Esophagus squamous epithelium (tissue), 4 donors: ENCODE measurements at regions not wholly inside any gene's neighbourhood (a gene's known extent, or its start where the extent isn't known, plus 50 kb on each side); places are given as distances from the start of the nearest gene placed in this dataset.
"Not testable (repeated sequence)": the region's sequence is repeated elsewhere in the genome, so short reads cannot be mapped to it uniquely, and the experiment has no call there.

Source experiments
- POLR2A ChIP-seq, 4 donors: fragments of 450-650 bp; IDR thresholded peaks; one replicate each; pipeline ENCODE4 v1.6.1; 2017; ENCODE audit warnings: antibody characterized with exemption in 4 of 4, mild to moderate bottlenecking in 4 of 4, moderate library complexity in 3 of 4
- TF ChIP-seq, protein P1 (sequence below), 6 experiments: fragments of 450-650 bp in 4 of 6; fragments of 200-600 bp in 2 of 6; sonication (generic) in 2 of 6; IDR thresholded peaks; one replicate each; pipeline ENCODE4 v1.5.1; 2016 to 2019; ENCODE audit warnings: antibody characterized with exemption in 6 of 6, mild to moderate bottlenecking in 4 of 6, moderate library complexity in 4 of 6

DNA sequence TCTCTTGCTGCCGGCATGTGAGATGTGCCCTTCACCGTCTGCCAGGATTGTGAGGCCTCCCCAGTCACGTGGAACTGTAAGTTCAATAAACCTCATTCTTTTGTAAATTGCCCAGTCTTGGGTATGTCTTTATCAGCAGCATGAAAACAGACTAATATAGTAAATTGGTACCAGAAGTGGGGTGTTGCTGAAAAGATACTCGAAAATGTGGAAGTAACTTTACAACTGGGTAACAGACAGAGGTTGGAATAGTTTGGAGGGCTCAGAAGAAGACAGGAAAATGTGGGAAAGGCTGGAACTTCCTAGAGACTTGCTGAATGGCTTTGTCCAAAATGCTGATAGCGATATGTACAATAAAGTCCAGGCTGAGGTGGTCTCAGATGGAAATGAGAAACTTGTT lies 129.1 kb downstream of the GJA1 start:
- TF ChIP-seq, protein P1, sequence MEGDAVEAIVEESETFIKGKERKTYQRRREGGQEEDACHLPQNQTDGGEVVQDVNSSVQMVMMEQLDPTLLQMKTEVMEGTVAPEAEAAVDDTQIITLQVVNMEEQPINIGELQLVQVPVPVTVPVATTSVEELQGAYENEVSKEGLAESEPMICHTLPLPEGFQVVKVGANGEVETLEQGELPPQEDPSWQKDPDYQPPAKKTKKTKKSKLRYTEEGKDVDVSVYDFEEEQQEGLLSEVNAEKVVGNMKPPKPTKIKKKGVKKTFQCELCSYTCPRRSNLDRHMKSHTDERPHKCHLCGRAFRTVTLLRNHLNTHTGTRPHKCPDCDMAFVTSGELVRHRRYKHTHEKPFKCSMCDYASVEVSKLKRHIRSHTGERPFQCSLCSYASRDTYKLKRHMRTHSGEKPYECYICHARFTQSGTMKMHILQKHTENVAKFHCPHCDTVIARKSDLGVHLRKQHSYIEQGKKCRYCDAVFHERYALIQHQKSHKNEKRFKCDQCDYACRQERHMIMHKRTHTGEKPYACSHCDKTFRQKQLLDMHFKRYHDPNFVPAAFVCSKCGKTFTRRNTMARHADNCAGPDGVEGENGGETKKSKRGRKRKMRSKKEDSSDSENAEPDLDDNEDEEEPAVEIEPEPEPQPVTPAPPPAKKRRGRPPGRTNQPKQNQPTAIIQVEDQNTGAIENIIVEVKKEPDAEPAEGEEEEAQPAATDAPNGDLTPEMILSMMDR (IDR thresholded peaks at IDR 0.05): not testable (repeated sequence)
- not testable (repeated sequence) for TF ChIP-seq POLR2A (IDR thresholded peaks at IDR 0.05)
